Lung (tissue), 11 donors: ENCODE measurements at regions not wholly inside any gene's neighbourhood (a gene's known extent, or its start where the extent isn't known, plus 50 kb on each side); places are given as distances from the start of the nearest gene placed in this dataset.
A peak's percentile ranks its signal among the peaks of the same experiment; 100 is the strongest.

Source experiments
- ATAC-seq: fragments of 200-7000 bp; cut with Tn5 transposase; one replicate; pipeline ENCODE4 v1.9.1; 2020; ENCODE audit warnings: moderate number of reproducible peaks; ENCODE audit not compliant: insufficient read depth, low FRiP score
- DNase-seq, 3 donors: peaks; one replicate each; pipeline ENCODE4 v3.0.0-alpha.2; 2013 to 2017
- H3K27ac ChIP-seq, 2 donors: one replicate each; pipeline ENCODE4 v1.5.1; 2013; ENCODE audit warnings: mild to moderate bottlenecking in 2 of 2, moderate library complexity in 2 of 2, control low read depth in 1 of 2, inconsistent platforms in 1 of 2, low read depth in 1 of 2, low read length in 1 of 2
- H3K27me3 ChIP-seq, 3 donors: one replicate each; pipeline ENCODE4 v1.5.1; 2013; ENCODE audit warnings: low read length in 2 of 3; ENCODE audit not compliant: control insufficient read depth in 3 of 3, insufficient read depth in 3 of 3
- H3K36me3 ChIP-seq, 4 donors: one replicate each; pipeline ENCODE4 v1.5.1; 2013; ENCODE audit warnings: low read length in 4 of 4, mild to moderate bottlenecking in 1 of 4, moderate library complexity in 1 of 4; ENCODE audit not compliant: control insufficient read depth in 4 of 4, insufficient read depth in 4 of 4
- H3K4me1 ChIP-seq, 5 donors: one replicate each; pipeline ENCODE4 v1.5.1; 2013; ENCODE audit warnings: low read length in 5 of 5, mild to moderate bottlenecking in 2 of 5, moderate library complexity in 1 of 5; ENCODE audit not compliant: control insufficient read depth in 5 of 5, insufficient read depth in 5 of 5
- H3K4me3 ChIP-seq: one replicate; pipeline ENCODE4 v1.5.1; 2013; ENCODE audit warnings: mild to moderate bottlenecking, control low read depth, moderate library complexity
- H3K9ac ChIP-seq, 2 donors: one replicate each; pipeline ENCODE4 v1.5.1; 2013; ENCODE audit warnings: low read length in 2 of 2, control low read depth in 1 of 2; ENCODE audit not compliant: insufficient read depth in 1 of 2
- H3K9me3 ChIP-seq, 4 donors: one replicate each; pipeline ENCODE4 v1.5.1; 2013; ENCODE audit warnings: low read length in 3 of 4, mild to moderate bottlenecking in 1 of 4, moderate library complexity in 1 of 4; ENCODE audit not compliant: control insufficient read depth in 4 of 4, insufficient read depth in 3 of 4
- WGBS, 2 donors: extraction: QIAGEN DNeasy Blood & Tissue Kit; methylation state at CpG; one replicate each; pipeline ENCODE4 v1.1.7; 2013; 5-methylcytosine and 5-hydroxymethylcytosine counted together
- TF ChIP-seq, protein P1 (sequence below): IDR thresholded peaks from 2 replicates; pipeline ENCODE4 v1.5.1; 2012; ENCODE audit warnings: mild to moderate bottlenecking; ENCODE audit errors: control extremely low read depth, extremely low read depth
- donor health status: control.
- donor health status: control.
- donor health status: Bipolar disorder and iron deficiency.
- donor health status: healthy.
- donor health status: DM: yes; HTN: yes; CAD: no.

DNA sequence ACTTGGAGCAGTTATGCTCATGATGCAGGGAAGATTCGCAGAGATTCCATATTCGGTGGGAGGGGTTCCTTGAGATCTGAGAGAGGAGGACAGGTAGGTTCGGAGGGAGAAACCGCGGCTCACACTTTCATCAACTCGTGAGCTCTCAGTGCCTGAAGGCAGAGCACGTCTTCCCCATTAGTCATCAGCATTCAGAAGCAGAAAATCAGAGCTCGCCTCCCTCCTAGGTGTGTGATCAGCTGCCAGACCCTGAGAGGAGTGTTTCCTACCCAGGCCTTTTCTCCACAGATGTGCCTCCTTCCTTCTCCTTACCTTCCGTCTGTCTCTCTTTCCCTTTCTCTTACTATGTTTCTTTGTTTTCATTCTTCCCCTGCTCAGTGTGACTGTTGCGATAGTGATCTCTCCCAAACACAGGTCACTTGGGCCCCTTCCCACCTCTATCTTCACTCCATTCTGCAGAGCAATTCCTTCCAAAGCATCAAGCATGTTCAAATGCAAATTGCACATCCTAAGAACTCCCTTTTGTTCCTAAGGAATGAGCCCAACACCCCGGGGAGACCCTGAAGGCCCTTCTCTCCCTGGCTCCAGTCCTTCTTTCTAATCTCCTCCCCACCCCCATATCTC is 389.5 kb downstream of the UQCRFS1 start:
- TF ChIP-seq, protein P1, sequence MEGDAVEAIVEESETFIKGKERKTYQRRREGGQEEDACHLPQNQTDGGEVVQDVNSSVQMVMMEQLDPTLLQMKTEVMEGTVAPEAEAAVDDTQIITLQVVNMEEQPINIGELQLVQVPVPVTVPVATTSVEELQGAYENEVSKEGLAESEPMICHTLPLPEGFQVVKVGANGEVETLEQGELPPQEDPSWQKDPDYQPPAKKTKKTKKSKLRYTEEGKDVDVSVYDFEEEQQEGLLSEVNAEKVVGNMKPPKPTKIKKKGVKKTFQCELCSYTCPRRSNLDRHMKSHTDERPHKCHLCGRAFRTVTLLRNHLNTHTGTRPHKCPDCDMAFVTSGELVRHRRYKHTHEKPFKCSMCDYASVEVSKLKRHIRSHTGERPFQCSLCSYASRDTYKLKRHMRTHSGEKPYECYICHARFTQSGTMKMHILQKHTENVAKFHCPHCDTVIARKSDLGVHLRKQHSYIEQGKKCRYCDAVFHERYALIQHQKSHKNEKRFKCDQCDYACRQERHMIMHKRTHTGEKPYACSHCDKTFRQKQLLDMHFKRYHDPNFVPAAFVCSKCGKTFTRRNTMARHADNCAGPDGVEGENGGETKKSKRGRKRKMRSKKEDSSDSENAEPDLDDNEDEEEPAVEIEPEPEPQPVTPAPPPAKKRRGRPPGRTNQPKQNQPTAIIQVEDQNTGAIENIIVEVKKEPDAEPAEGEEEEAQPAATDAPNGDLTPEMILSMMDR = no peak
- H3K36me3 ChIP-seq = no peaks in the 10 kb centered on the region
- no peaks in the 10 kb centered on the region for H3K4me1 ChIP-seq
- H3K27me3 ChIP-seq = no peaks in the 10 kb centered on the region
- ATAC-seq (no peak), DNase-seq (no peak)
- H3K27ac ChIP-seq = no peak overlapping the region
- no peaks in the 10 kb centered on the region for H3K9me3 ChIP-seq
- no peak overlapping the region for H3K4me3 ChIP-seq
- H3K9ac ChIP-seq = no peak overlapping the region
- 58 to 77% methylated on average over 11 of the region's 11 CpGs for WGBS, 2 donors

DNA sequence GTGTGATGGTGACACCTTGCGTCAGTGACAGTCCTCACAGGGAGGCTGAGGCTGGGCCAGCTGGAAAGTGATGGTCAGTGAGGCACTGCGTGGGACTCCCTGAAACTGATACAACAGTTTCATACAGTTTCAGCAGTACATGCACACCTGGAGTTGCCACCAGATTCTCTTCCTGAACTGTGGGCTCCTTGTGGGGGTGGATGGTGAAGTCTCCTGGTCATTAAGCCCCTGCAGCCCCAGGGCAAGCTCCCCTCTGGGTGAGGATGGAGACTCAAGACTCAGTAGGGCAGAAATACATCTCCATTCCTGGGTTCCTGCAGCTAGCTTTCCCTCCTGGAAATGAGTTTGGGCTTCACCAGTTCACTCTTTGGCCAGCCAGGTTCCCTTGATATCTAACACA is 392.7 kb downstream of the UQCRFS1 start:
- H3K27me3 ChIP-seq = no peaks in the 10 kb centered on the region
- H3K9ac ChIP-seq = no peak overlapping the region
- 90 to 95% methylated on average over 2 of the region's 2 CpGs for WGBS, 2 donors

DNA sequence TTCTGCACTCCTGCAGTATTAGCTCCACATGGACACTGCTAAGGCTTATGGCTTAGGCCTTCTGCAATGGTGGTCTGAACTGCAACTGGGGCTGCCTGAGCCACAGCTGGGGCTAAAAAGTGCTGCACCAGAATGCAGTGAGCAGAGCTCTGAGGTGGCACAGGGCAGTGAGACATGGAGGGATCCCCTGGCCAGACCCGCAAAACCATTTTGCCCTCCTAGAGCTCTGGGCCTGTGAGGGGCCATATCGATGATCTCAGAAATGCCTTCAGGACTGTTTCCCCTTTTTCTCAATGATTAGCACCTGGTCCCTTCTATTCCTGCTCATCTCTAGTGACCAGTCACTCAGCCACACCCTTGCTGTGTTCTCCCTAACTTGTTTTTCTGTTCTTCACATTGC is 397.7 kb downstream of the UQCRFS1 start:
- 74 to 97% methylated on average over 2 of the region's 2 CpGs for WGBS, 2 donors
- no peaks in the 10 kb centered on the region for H3K27me3 ChIP-seq
- DNase-seq = no peak
- H3K9ac ChIP-seq = no peak overlapping the region
- ATAC-seq = no peak
- H3K9me3 ChIP-seq = peaks cover 0 to 5% (median 0%) of the 10 kb centered on the region in 4 donors
- TF ChIP-seq, protein P1 = no peak
- no peak overlapping the region for H3K4me3 ChIP-seq
- no peak overlapping the region for H3K27ac ChIP-seq
- H3K36me3 ChIP-seq = no peaks in the 10 kb centered on the region
- no peaks in the 10 kb centered on the region for H3K4me1 ChIP-seq

More for the DNA sequence above, 392.7 kb downstream of the UQCRFS1 start:
- Histone ChIP-seq H3K9me3 (no peaks in the 10 kb centered on the region), H3K36me3 (no peaks in the 10 kb centered on the region), H3K4me1 (no peaks in the 10 kb centered on the region), H3K27ac (no peak overlapping the region), H3K4me3 (no peak overlapping the region)
- DNase-seq (no peak), ATAC-seq (no peak)
- TF ChIP-seq, protein P1 = no peak

DNA sequence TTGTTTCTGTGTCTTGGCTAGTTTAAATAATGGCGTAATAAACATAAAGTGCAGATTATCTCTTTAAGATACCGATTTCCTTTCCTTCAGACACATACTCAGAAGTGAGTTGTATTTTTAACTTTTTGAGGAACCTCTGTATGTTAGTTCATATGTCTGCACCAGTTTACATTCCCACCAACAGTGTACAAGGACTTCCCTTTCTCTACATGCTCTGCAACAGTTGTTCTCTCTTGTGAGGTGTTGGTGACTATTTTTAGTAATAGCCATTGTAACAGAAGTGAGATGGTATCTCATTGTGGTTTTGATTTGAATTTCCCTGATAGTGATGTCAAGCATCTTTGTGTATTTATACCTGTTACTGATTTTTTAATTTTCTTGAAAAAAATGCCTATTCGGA is 418.6 kb downstream of the UQCRFS1 start:
- ATAC-seq (no peak), DNase-seq (no peak)
- Histone ChIP-seq H3K36me3 (no peaks in the 10 kb centered on the region), H3K4me3 (no peak overlapping the region), H3K27ac (peak overlapping the region in 1 of 2 donors; percentile 48), H3K4me1 (no peaks in the 10 kb centered on the region), H3K9me3 (peaks cover 0 to 15% (median 0%) of the 10 kb centered on the region in 4 donors), H3K27me3 (peaks cover 14 to 40% (median 23%) of the 10 kb centered on the region in 3 donors), H3K9ac (no peak overlapping the region)
- WGBS, 2 donors = 51% methylated on average over 3 of the region's 3 CpGs
- TF ChIP-seq, protein P1 = no peak
